ENCODE measurements at regions not wholly inside any gene's neighbourhood (a gene's known extent, or its start where the extent isn't known, plus 50 kb on each side); places are given as distances from the start of the nearest gene placed in this dataset.

DNA sequence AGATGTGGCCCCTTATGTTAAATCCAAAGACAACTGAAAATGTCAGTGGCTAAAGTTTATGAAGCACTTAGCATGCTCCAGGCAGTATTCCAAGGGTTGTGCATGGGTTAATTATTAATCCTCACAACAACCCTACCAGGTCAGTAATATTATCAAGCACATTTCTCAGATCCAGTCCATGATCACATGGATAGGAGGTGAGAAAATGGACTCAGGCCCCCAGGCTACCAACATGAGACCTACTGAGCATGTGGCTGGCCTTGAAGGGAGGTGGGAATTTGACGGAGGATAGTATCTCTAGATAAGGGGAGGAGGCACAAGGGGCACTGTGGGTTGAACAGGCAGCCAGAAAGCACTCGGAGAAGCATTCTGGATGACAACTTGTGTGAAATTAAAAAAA, 412.0 kb downstream of the MEIS1 start:
- Histone ChIP-seq H3K36me3 (no peaks in the 10 kb centered on the region), H3K27ac (no peak overlapping the region), H3K9me3 (ENCODE audit: low read depth) (no peaks in the 10 kb centered on the region), H3K4me1 (ENCODE audit: low read depth) (peaks cover 11% of the 10 kb centered on the region), H3K4me3 (no peak overlapping the region), H3K27me3 (no peaks in the 10 kb centered on the region)
- DNase-seq (ENCODE audit: low read depth in 1 of 2, low spot score in 1 of 2) = no peak
- TF ChIP-seq, protein P1, sequence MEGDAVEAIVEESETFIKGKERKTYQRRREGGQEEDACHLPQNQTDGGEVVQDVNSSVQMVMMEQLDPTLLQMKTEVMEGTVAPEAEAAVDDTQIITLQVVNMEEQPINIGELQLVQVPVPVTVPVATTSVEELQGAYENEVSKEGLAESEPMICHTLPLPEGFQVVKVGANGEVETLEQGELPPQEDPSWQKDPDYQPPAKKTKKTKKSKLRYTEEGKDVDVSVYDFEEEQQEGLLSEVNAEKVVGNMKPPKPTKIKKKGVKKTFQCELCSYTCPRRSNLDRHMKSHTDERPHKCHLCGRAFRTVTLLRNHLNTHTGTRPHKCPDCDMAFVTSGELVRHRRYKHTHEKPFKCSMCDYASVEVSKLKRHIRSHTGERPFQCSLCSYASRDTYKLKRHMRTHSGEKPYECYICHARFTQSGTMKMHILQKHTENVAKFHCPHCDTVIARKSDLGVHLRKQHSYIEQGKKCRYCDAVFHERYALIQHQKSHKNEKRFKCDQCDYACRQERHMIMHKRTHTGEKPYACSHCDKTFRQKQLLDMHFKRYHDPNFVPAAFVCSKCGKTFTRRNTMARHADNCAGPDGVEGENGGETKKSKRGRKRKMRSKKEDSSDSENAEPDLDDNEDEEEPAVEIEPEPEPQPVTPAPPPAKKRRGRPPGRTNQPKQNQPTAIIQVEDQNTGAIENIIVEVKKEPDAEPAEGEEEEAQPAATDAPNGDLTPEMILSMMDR (IDR thresholded peaks at IDR 0.05; ENCODE audit: low read depth, low read length) = no peak

DNA sequence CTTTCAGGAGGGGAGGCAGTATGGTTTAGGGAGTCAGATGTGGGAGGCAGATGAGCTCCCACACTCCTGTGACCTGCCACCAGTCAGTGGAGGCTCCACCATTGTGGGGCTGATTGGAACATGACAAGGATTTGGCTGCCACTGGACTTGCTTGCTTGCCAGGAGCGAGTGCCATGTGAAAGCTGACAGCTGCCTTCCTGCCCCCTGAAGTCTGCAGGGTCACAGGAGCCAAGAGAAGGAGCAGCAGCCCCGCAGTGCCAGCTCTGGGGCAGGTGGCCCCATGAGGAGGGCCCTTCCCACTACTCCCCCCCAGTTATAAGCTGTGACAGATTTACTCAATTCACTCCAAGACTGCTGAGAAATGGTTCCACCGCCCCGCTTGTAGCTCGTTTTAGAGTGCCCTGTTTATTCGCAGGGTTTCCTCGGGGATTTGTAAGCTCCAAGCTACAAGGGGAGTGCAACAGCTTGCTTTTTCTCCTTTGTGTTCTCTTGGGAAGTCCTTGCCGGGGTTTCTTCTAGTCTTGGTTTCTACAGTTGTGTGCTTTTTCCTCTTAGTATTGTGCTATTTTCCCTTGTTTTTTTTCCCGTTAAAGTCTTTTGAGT, 414.3 kb downstream of the MEIS1 start:
- Histone ChIP-seq H3K27me3 (no peaks in the 10 kb centered on the region), H3K27ac (no peak overlapping the region), H3K4me3 (no peak overlapping the region), H3K36me3 (no peaks in the 10 kb centered on the region), H3K9me3 (ENCODE audit: low read depth) (no peaks in the 10 kb centered on the region), H3K4me1 (ENCODE audit: low read depth) (no peaks in the 10 kb centered on the region)
- DNase-seq (ENCODE audit: low read depth in 1 of 2, low spot score in 1 of 2) = no peak
- TF ChIP-seq, protein P1 (IDR thresholded peaks at IDR 0.05; ENCODE audit: low read depth, low read length) = no peak

DNA sequence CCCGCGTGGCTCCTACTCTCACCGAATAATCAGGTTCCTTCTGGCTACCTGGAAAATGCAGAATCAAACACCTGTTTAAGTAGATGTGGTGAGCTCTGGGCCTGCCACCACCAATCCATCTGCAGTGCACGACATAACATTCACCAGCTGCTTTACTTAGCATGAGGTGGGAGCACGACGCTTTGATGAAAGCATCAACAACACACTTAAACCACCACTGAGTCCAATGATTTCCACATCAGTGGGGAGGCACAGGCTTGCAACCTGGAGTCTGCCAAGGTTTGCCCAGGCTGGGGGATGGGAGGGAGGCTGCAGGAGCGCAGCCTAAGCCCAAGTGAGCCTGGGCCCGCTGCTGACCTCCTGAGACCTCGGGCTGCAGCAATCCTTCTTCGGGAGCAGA, 415.5 kb downstream of the MEIS1 start:
- H3K27me3 ChIP-seq = no peaks in the 10 kb centered on the region
- no peak for DNase-seq (ENCODE audit: low read depth in 1 of 2, low spot score in 1 of 2)
- no peaks in the 10 kb centered on the region for H3K4me1 ChIP-seq (ENCODE audit: low read depth)
- no peak overlapping the region for H3K27ac ChIP-seq
- H3K9me3 ChIP-seq (ENCODE audit: low read depth) = no peaks in the 10 kb centered on the region
- H3K36me3 ChIP-seq = no peaks in the 10 kb centered on the region
- TF ChIP-seq, protein P1 (IDR thresholded peaks at IDR 0.05; ENCODE audit: low read depth, low read length) = no peak
- no peak overlapping the region for H3K4me3 ChIP-seq

DNA sequence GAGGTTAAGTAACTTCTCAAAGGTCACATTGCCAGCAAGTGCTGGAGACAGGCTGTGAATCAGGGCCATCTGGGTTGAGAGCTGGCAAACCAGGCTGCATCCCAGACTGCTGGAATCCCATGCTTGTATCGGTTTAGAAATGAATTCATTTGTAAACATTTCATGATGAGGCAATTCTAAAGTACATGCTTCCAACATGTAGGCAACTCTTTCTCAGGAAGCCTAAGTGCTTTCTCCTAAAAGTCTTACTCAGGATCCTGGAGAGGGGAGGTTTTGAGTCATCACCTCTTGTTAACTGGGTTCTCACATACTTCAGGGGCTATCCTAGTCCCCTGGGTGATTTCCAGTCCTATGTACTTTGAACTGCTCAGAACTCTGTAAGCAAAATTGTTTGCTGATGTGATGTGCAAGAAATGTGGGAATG, 416.5 kb downstream of the MEIS1 start:
- no peaks in the 10 kb centered on the region for H3K4me1 ChIP-seq (ENCODE audit: low read depth)
- H3K27me3 ChIP-seq = no peaks in the 10 kb centered on the region
- no peaks in the 10 kb centered on the region for H3K9me3 ChIP-seq (ENCODE audit: low read depth)
- no peaks in the 10 kb centered on the region for H3K36me3 ChIP-seq
- TF ChIP-seq, protein P1 (IDR thresholded peaks at IDR 0.05; ENCODE audit: low read depth, low read length) = no peak
- H3K27ac ChIP-seq = no peak overlapping the region
- H3K4me3 ChIP-seq = no peak overlapping the region
- DNase-seq (ENCODE audit: low read depth in 1 of 2, low spot score in 1 of 2) = peak in 1 of 2 donors; percentile 63

DNA sequence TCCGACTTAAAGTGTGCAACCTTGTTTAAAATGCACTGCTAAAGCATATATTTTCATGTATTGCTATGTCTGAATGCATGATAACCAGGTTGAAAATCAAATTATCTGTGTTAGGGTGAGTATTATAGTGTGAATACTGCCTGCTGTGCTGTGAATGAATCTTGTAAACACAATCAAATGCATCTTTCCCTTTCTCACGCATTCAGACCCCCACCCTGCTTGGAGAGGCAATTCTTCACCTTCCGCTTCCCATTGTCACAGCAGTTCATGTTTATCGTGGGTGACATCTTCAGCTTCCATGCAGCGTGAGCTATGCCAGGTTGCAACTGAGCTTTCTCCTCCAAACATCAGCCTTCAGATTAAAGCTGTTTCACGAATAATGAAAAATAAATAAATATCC, 418.0 kb downstream of the MEIS1 start:
- Histone ChIP-seq H3K36me3 (no peaks in the 10 kb centered on the region), H3K4me1 (ENCODE audit: low read depth) (no peaks in the 10 kb centered on the region), H3K9me3 (ENCODE audit: low read depth) (no peaks in the 10 kb centered on the region), H3K27me3 (no peaks in the 10 kb centered on the region), H3K4me3 (no peak overlapping the region), H3K27ac (no peak overlapping the region)
- no peak for DNase-seq (ENCODE audit: low read depth in 1 of 2, low spot score in 1 of 2)
- TF ChIP-seq, protein P1 (IDR thresholded peaks at IDR 0.05; ENCODE audit: low read depth, low read length) = no peak

Measured in cardiac muscle cell (in vitro differentiated cells and primary cell).